T-helper 1 cell (primary cell): ENCODE measurements at regions not wholly inside any gene's neighbourhood (a gene's known extent, or its start where the extent isn't known, plus 50 kb on each side); places are given as distances from the start of the nearest gene placed in this dataset.
"Not testable (repeated sequence)": the region's sequence is repeated elsewhere in the genome, so short reads cannot be mapped to it uniquely, and the experiment has no call there.

Experiments used
- DNase-seq, 5 donors: peaks; one replicate each; pipeline ENCODE4 v3.0.0-alpha.2; 2012 to 2020

DNA sequence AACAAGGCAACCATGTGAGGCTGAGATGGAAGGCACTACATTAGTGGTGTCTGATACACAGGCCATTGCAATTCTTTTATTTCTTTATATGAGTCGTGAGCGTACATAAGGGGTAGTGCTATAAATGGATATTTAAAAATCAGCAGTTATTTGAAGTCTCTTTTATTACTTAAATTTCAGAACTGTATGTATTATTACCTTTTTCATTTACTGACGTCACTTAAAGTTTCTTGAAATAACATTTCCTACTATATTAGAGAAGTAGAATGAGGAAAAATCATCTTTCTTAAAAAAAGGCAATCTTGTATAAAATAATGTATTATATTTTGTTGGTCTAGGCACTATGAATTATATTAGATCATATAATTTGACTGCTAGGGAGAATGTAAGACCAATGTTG, 280.9 kb upstream of the CYLC2 start:
- DNase-seq = no peak

- DNase-seq = not testable (repeated sequence)
These were observed 282.2 kb upstream of the CYLC2 start for GRCh38 chr9:102712910-102713309.

GRCh38 chr9:102700936-102701335, 294.2 kb upstream of the CYLC2 start:
- DNase-seq = no peak

DNA sequence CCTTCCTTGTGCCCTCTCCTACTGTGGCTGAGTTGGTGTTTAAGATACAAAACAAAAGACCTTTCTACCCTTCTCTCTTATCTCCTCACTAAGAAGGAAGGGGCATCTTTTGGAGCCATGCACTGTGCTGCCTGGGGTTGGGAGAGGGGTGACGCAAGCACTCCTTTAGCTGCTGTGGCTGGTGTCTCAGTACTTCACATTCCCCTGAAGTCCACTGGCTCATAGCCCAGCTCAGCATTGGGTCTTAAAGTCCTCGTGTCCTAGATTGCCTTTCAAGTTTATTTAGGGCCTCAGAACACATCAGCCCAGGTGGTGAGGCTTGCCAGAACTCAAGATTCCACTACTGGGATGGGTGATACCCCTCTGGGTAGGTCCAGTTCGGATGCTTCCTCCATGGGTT, 325.9 kb upstream of the CYLC2 start:
- DNase-seq = no peak

- no peak for DNase-seq
These were observed 342.7 kb upstream of the CYLC2 start for GRCh38 chr9:102652471-102652870.

DNA sequence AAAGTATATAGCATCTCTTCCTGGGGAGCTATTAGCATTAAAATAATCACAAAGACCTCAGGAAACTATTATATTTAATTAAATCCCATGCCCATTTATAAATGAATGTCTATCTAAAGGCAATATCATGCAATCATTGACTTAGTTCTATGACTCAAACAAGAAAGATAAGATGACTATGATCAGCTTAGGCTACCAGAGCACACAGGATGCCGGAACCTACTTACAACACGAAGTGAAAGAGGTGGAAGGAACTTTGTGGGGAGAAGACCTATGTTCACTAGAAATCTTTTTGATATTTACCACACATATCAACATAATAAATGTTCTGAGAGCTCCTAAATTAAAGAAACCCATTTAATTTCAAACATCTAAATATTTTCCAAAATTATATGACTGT, 344.2 kb upstream of the CYLC2 start:
- DNase-seq = no peak

- DNase-seq = no peak
These were observed 352.5 kb upstream of the CYLC2 start for GRCh38 chr9:102642651-102643050.

DNA sequence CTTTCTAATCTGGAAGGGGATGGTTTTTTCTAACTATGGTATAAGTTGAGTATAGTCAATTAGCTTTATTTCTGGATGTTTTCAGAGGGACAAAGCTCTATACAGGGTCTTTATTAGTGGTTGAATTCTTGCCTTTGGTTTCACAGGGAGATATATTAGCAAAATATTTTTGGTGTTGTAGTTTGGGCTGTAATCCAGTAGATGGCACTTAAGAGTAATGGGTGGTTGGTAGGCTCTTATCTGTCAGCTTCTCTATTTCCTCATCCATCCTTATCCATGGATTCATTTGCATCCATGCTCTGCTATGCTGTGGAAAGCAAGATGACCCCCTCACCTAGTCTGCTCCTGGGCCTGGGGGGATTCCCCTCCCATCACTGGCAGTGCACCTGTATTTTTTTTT, 363.6 kb upstream of the CYLC2 start:
- no peak for DNase-seq

DNA sequence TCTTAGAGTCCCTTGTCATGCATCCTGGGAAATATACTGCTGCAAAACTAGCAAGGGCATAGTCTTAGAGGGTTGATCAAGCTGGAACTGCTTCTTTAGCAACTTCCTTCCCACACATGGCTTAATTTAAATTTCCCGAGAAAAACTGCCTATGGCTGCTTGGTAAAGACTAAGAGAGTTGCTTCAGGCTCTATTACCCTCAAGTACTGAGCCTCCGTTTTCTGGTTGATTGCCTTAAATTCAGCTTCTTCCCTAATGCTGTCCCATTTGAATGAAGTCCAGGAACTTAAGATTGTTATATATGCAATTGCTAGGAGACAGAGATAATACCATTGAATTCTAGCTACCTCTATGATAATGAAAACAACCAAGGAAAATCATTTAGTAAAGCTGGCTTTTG, 385.7 kb upstream of the CYLC2 start:
- no peak for DNase-seq

GRCh38 chr9:102603198-102604195, 391.6 kb upstream of the CYLC2 start:
- not testable (repeated sequence) for DNase-seq

DNA sequence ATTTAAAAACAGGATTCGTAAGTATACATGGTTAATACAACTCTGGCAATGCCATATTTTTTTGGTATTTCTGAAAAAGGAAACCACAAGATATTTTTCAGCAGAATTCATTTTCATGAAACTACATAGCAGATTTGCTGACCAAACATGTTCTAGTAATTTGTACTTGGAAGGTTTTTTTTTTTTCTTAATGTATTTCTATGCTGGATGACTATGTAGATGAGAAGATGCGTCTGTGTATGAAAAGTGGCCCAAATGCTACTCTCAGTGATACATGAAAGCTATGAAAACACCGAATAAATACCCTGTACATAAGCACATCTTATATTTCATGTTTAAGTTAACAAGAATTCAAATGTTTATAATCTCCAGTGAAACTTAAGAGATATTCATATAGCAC, 400.9 kb upstream of the CYLC2 start:
- no peak for DNase-seq

DNA sequence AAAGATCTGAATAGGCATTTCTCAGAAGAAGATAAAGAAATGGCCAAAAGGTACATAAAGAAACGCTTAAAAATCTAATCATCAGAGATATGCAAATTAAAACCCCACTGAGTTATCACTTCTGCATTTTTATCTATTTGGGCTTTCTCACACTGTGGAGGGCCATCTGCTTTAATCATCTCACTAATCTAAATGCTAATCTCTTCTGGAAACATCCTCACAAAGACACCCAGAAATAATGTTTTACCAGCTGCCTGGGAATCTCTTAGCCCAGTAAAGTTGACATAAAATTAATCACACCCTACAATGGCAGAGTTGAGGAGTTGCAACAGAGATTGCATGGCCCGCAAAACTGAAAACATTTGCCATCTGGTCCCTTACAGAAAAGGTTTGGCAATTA, 407.9 kb upstream of the CYLC2 start:
- DNase-seq = no peak

DNA sequence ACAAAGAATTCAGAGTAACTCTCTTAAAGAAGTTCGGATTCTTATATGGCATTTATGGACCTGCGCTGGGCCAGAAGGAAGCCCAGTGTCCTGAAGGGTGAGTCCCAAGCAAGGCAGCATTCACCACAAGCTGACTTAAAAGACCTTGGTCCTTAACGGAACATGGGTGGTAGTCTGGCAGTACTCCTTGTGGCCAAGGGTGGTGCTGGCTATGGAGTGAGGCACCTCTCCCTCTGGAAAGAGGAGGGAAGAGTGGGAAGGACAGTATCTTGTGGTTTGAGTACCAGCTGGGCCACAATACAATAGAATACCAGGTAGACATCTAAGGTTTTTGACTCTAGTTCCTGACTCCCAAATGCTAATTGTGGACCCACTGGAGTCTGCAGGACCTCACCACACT, 425.7 kb upstream of the CYLC2 start:
- DNase-seq = no peak

DNA sequence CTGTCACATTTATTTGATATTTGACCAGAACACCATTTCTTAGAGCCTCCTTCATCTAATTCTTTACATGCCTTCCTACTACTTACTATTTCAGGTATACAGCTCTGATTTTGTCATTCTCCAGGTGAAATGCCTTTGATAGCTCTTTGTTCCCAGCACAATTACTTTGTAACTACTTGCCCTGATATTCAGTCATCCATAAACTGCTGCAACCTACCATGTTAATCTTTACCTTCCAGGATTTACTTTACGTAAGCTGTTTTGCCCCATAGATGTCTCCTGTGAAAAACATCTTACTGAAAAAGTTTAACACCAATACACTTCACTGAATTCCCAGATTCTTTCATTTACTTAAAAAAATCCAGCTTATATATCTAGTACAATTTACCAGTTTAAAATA, 443.8 kb upstream of the CYLC2 start:
- no peak for DNase-seq

GRCh38 chr9:102550886-102551285, 444.2 kb upstream of the CYLC2 start:
- DNase-seq = no peak

GRCh38 chr9:102550266-102550665, 444.9 kb upstream of the CYLC2 start:
- no peak for DNase-seq

GRCh38 chr9:102534031-102534430, 461.1 kb upstream of the CYLC2 start:
- no peak for DNase-seq

- DNase-seq = no peak
These were observed 473.9 kb upstream of the CYLC2 start for GRCh38 chr9:102521097-102521755.

DNA sequence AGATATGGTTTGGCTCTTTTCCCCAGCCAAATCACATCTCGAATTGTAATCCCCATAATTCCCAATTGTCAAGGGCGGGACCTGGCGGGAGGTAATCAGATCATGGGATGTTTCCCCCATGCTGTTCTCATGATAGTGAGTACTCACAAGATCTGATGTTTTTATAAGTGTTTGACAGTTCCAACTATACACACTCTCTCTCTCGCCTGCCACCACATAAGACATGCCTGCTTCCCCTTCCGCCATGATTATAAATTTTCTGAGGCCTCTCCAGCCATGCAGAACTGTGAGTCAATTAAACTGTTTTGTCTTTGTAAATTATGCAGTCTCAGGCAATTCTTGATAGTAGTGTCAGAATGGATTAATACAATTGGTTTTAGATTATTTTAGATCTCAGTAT, 475.7 kb upstream of the CYLC2 start:
- DNase-seq = no peak

DNA sequence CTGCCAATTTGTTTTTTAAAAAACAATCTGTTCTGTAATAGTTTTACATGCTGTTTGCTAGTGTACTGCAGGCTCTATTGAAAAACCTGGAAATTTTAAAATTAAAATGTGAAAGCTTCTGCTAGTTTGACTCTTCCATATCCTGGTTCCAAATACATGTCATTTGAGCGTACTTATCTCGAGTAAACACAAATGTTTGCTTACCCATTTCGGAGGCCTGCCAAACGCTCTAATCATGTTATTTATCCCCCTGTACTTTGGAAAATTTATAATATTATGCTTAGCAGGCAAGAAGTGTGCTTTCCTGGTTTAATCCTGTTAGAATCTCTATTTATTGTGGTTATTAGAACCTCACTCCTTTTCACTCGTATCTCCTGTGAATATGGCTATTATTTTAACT, 476.8 kb upstream of the CYLC2 start:
- DNase-seq = no peak

DNA sequence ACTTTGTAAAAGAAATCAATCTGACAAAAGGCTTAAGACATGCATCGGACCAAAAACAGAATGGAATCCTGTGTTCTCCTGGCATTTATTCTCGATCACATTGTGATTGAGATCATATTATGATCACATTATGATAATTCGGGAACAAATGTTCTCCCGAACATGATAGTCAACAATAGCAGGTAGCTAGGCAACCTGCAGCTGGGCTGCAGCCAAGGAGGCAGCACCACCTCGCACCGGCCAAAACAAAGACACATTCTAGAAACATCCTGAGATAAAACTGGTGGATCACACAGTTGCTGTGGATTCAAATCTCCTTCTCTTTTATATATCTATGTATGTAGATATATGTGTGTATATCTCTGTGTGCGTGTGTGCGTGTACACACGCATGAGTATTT, 480.6 kb upstream of the CYLC2 start:
- no peak for DNase-seq

GRCh38 chr9:102507044-102507687, 488.0 kb upstream of the CYLC2 start:
- DNase-seq = no peak

- DNase-seq = no peak
These were observed 488.7 kb upstream of the CYLC2 start for GRCh38 chr9:102506406-102506805.

- no peak for DNase-seq
These were observed 495.7 kb upstream of the CYLC2 start for GRCh38 chr9:102499468-102499867.
